ENCODE measurements at regions not wholly inside any gene's neighbourhood (a gene's known extent, or its start where the extent isn't known, plus 50 kb on each side); places are given as distances from the start of the nearest gene placed in this dataset.

GRCh38 chr13:105291987-105292386 is 1243.5 kb downstream of the EFNB2 start:
- TF ChIP-seq CTCF (conservative IDR thresholded peaks at IDR 0.05; ENCODE audit: low read length) (no peak), EZH2phosphoT487 (IDR thresholded peaks at IDR 0.05; ENCODE audit: borderline replicate concordance, low read depth, low read length) (no peak)

All from OCI-LY7 (cell line).